Right atrium auricular region (tissue), 2 donors: ENCODE measurements at regions not wholly inside any gene's neighbourhood (a gene's known extent, or its start where the extent isn't known, plus 50 kb on each side); places are given as distances from the start of the nearest gene placed in this dataset.

Source experiments
- DNase-seq: peaks from one replicate; pipeline ENCODE4 v3.0.0-alpha.2; 2019; ENCODE audit warnings: low spot score
- H3K27ac ChIP-seq, 2 donors: fragments of 200-600 bp; sonication (generic); 1 replicate in 1 of 2; 2 replicates in 1 of 2; pipeline ENCODE4 v1.5.1; 2016 to 2019
- H3K27me3 ChIP-seq, 2 donors: fragments of 200-600 bp; sonication (generic); one replicate each; pipeline versions ENCODE4 v1.5.1 to v1.6.0; 2017 to 2019
- H3K36me3 ChIP-seq: fragments of 200-600 bp; sonication (generic); one replicate; pipeline ENCODE4 v1.5.1; 2016
- H3K4me1 ChIP-seq, 2 donors: fragments of 200-600 bp; sonication (generic); one replicate each; pipeline versions ENCODE4 v1.5.1 to v1.6.0; 2017 to 2019
- H3K4me3 ChIP-seq, 2 donors: fragments of 200-600 bp; sonication (generic); 1 replicate in 1 of 2; 2 replicates in 1 of 2; pipeline ENCODE4 v1.5.1; 2017 to 2019; ENCODE audit warnings: mild to moderate bottlenecking in 1 of 2, moderate library complexity in 1 of 2
- H3K9me3 ChIP-seq, 2 donors: fragments of 200-600 bp; sonication (generic); one replicate each; pipeline ENCODE4 v1.5.1; 2019
- TF ChIP-seq, protein P1 (sequence below), 2 donors: fragments of 200-600 bp; sonication (generic); IDR thresholded peaks; one replicate each; pipeline ENCODE4 v1.5.1; 2019; ENCODE audit warnings: antibody characterized with exemption in 2 of 2

DNA sequence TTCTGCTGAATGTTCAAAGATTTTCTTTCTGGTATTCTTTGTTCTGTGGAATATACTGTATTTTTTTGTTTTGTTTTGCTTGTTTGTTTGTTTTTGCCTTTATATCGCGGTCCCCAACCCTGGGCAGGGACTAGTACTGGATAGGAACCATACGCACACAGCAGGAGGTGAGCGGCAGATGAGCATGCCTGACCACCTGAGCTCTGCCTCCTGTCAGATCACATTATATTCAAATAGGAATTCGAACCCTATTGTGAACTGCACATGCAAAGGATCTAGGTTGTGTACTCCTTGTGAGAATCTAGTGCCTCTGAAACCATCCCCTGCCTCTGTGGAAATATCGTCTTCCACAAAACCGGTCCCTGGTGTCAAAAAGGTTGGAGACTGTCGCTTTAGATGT lies 83.3 kb upstream of the ANO3 start:
- Histone ChIP-seq H3K9me3 (no peaks in the 10 kb centered on the region), H3K27me3 (no peaks in the 10 kb centered on the region), H3K4me3 (no peak overlapping the region), H3K36me3 (no peaks in the 10 kb centered on the region), H3K4me1 (no peaks in the 10 kb centered on the region), H3K27ac (no peak overlapping the region)
- TF ChIP-seq, protein P1, sequence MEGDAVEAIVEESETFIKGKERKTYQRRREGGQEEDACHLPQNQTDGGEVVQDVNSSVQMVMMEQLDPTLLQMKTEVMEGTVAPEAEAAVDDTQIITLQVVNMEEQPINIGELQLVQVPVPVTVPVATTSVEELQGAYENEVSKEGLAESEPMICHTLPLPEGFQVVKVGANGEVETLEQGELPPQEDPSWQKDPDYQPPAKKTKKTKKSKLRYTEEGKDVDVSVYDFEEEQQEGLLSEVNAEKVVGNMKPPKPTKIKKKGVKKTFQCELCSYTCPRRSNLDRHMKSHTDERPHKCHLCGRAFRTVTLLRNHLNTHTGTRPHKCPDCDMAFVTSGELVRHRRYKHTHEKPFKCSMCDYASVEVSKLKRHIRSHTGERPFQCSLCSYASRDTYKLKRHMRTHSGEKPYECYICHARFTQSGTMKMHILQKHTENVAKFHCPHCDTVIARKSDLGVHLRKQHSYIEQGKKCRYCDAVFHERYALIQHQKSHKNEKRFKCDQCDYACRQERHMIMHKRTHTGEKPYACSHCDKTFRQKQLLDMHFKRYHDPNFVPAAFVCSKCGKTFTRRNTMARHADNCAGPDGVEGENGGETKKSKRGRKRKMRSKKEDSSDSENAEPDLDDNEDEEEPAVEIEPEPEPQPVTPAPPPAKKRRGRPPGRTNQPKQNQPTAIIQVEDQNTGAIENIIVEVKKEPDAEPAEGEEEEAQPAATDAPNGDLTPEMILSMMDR (IDR thresholded peaks at IDR 0.05) = no peak
- DNase-seq = no peak

DNA sequence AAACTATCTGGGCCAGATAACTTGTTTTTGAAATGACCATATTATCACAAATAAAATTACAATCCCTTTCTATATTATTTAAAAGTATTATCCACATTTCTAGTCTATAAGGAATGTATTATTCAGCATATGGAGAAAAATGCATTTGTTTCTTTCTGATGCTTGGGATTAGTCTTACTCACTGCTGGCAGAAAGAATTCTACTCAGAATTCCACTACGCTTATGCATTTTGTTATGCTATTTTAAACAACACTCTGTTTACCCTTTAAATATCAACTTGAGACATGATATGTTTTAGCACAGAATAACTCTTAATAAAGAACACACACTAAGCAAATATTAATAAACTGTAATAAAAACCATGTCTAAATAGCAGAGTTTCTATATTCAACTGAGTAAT lies 77.6 kb upstream of the ANO3 start:
- H3K27me3 ChIP-seq = no peaks in the 10 kb centered on the region
- no peak overlapping the region for H3K4me3 ChIP-seq
- no peaks in the 10 kb centered on the region for H3K9me3 ChIP-seq
- no peaks in the 10 kb centered on the region for H3K36me3 ChIP-seq
- DNase-seq = no peak
- TF ChIP-seq, protein P1 (IDR thresholded peaks at IDR 0.05) = no peak
- H3K4me1 ChIP-seq = no peaks in the 10 kb centered on the region
- H3K27ac ChIP-seq = no peak overlapping the region

GRCh38 chr11:26263769-26264168 lies 68.2 kb upstream of the ANO3 start:
- no peaks in the 10 kb centered on the region for H3K27me3 ChIP-seq
- H3K4me1 ChIP-seq = no peaks in the 10 kb centered on the region
- H3K36me3 ChIP-seq = no peaks in the 10 kb centered on the region
- TF ChIP-seq, protein P1 (IDR thresholded peaks at IDR 0.05) = no peak
- no peaks in the 10 kb centered on the region for H3K9me3 ChIP-seq
- no peak overlapping the region for H3K27ac ChIP-seq
- no peak for DNase-seq
- no peak overlapping the region for H3K4me3 ChIP-seq

- TF ChIP-seq, protein P1 (IDR thresholded peaks at IDR 0.05) = no peak
- no peaks in the 10 kb centered on the region for H3K4me1 ChIP-seq
- DNase-seq = no peak
Measured at GRCh38 chr11:26264266-26264665, 67.7 kb upstream of the ANO3 start.

GRCh38 chr11:26268980-26269660 lies 62.8 kb upstream of the ANO3 start:
- no peak for DNase-seq
- Histone ChIP-seq H3K4me3 (no peak overlapping the region), H3K9me3 (no peaks in the 10 kb centered on the region), H3K27me3 (no peaks in the 10 kb centered on the region), H3K36me3 (no peaks in the 10 kb centered on the region), H3K4me1 (no peaks in the 10 kb centered on the region), H3K27ac (no peak overlapping the region)
- TF ChIP-seq, protein P1 (IDR thresholded peaks at IDR 0.05) = no peak

More at GRCh38 chr11:26264266-26264665, 67.7 kb upstream of the ANO3 start:
- H3K27ac ChIP-seq = no peak overlapping the region
- no peak overlapping the region for H3K4me3 ChIP-seq
- no peaks in the 10 kb centered on the region for H3K36me3 ChIP-seq
- H3K27me3 ChIP-seq = no peaks in the 10 kb centered on the region
- H3K9me3 ChIP-seq = no peaks in the 10 kb centered on the region

DNA sequence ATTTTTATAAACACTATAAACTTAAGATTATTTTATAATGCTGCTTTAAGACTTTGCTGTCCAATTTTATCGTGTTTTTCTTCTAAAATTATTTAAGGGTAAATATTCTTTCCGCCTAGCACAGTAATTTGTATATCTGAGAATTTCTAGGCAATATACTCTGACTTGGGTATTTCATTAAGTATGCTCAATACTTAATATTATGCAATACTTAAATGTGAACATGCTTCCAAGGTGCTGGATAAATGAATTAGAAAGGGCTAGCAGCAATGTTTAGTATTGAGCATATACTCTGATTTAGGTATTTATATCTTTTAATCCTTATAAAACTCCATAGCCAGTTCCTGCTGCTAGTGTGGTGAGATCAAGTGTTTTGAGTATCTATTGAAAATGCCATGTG lies 60.3 kb upstream of the ANO3 start:
- no peak overlapping the region for H3K27ac ChIP-seq
- no peaks in the 10 kb centered on the region for H3K4me1 ChIP-seq
- H3K27me3 ChIP-seq = no peaks in the 10 kb centered on the region
- H3K36me3 ChIP-seq = no peaks in the 10 kb centered on the region
- no peaks in the 10 kb centered on the region for H3K9me3 ChIP-seq
- DNase-seq = no peak
- TF ChIP-seq, protein P1 (IDR thresholded peaks at IDR 0.05) = no peak
- no peak overlapping the region for H3K4me3 ChIP-seq
